ENCODE measurements at regions not wholly inside any gene's neighbourhood (a gene's known extent, or its start where the extent isn't known, plus 50 kb on each side); places are given as distances from the start of the nearest gene placed in this dataset.
"Not testable (repeated sequence)": the region's sequence is repeated elsewhere in the genome, so short reads cannot be mapped to it uniquely, and the experiment has no call there.

- H3F3A ChIP-seq (ENCODE audit: insufficient read depth), result no peaks in the 10 kb centered on the region
- no peaks in the 10 kb centered on the region for H3K9me3 ChIP-seq (ENCODE audit: insufficient read depth, low read length)
- H4K20me1 ChIP-seq (ENCODE audit: low read depth, low read length), result no peaks in the 10 kb centered on the region
- no peaks in the 10 kb centered on the region for H3K79me2 ChIP-seq (ENCODE audit: insufficient read depth, low read length)
- no peaks in the 10 kb centered on the region for H3K27me3 ChIP-seq (ENCODE audit: low read length)
- TF ChIP-seq CTCF (IDR thresholded peaks at IDR 0.05; ENCODE audit: insufficient read depth, low read length, poor library complexity, severe bottlenecking), result no peak
- TF ChIP-seq EZH2phosphoT487 (conservative IDR thresholded peaks at IDR 0.05; ENCODE audit: low read length), result no peak
- H3K36me3 ChIP-seq (ENCODE audit: low read length), result no peaks in the 10 kb centered on the region
- H3K9me2 ChIP-seq (replicated peaks; ENCODE audit: insufficient read depth, low read length), result no peaks in the 10 kb centered on the region
- H3K4me3 ChIP-seq (ENCODE audit: insufficient read depth, low read length, poor library complexity, severe bottlenecking), result no peak overlapping the region
- no peak overlapping the region for H3K27ac ChIP-seq (ENCODE audit: low read depth, low read length)
- no peak overlapping the region for H2AFZ ChIP-seq (ENCODE audit: low read depth, low read length, severe bottlenecking)
- H3K4me2 ChIP-seq (ENCODE audit: low read depth, low read length, poor library complexity, severe bottlenecking), result no peak overlapping the region
- no peak overlapping the region for H3K9ac ChIP-seq (ENCODE audit: low read length)
Observed at GRCh38 chr7:124630395-124630794, 135.2 kb downstream of the GPR37 start.

GRCh38 chr7:124618871-124619270 lies 146.7 kb downstream of the GPR37 start:
- H3K27ac ChIP-seq (ENCODE audit: low read depth, low read length), result no peak overlapping the region
- H4K20me1 ChIP-seq (ENCODE audit: low read depth, low read length), result no peaks in the 10 kb centered on the region
- no peaks in the 10 kb centered on the region for H3K9me2 ChIP-seq (replicated peaks; ENCODE audit: insufficient read depth, low read length)
- H3K9me3 ChIP-seq (ENCODE audit: insufficient read depth, low read length), result no peaks in the 10 kb centered on the region
- H3K4me3 ChIP-seq (ENCODE audit: insufficient read depth, low read length, poor library complexity, severe bottlenecking), result no peak overlapping the region
- H3K79me2 ChIP-seq (ENCODE audit: insufficient read depth, low read length), result no peaks in the 10 kb centered on the region
- H3K9ac ChIP-seq (ENCODE audit: low read length), result no peak overlapping the region
- no peak for TF ChIP-seq EZH2phosphoT487 (conservative IDR thresholded peaks at IDR 0.05; ENCODE audit: low read length)
- TF ChIP-seq CTCF (IDR thresholded peaks at IDR 0.05; ENCODE audit: insufficient read depth, low read length, poor library complexity, severe bottlenecking), result no peak
- H3K4me2 ChIP-seq (ENCODE audit: low read depth, low read length, poor library complexity, severe bottlenecking), result no peak overlapping the region
- no peaks in the 10 kb centered on the region for H3K27me3 ChIP-seq (ENCODE audit: low read length)
- no peaks in the 10 kb centered on the region for H3K36me3 ChIP-seq (ENCODE audit: low read length)
- no peaks in the 10 kb centered on the region for H3F3A ChIP-seq (ENCODE audit: insufficient read depth)
- H2AFZ ChIP-seq (ENCODE audit: low read depth, low read length, severe bottlenecking), result no peak overlapping the region

- not testable (repeated sequence) for H3F3A ChIP-seq (ENCODE audit: insufficient read depth); H3K4me2 ChIP-seq (ENCODE audit: low read depth, low read length, poor library complexity, severe bottlenecking); H2AFZ ChIP-seq (ENCODE audit: low read depth, low read length, severe bottlenecking); H4K20me1 ChIP-seq (ENCODE audit: low read depth, low read length); H3K36me3 ChIP-seq (ENCODE audit: low read length); H3K4me3 ChIP-seq (ENCODE audit: insufficient read depth, low read length, poor library complexity, severe bottlenecking); H3K27ac ChIP-seq (ENCODE audit: low read depth, low read length); H3K9me2 ChIP-seq (replicated peaks; ENCODE audit: insufficient read depth, low read length); H3K79me2 ChIP-seq (ENCODE audit: insufficient read depth, low read length); H3K27me3 ChIP-seq (ENCODE audit: low read length); H3K9me3 ChIP-seq (ENCODE audit: insufficient read depth, low read length); H3K9ac ChIP-seq (ENCODE audit: low read length)
Observed at GRCh38 chr7:124618051-124618450, 147.5 kb downstream of the GPR37 start.

- no peaks in the 10 kb centered on the region for H3K79me2 ChIP-seq (ENCODE audit: insufficient read depth, low read length)
- no peak overlapping the region for H2AFZ ChIP-seq (ENCODE audit: low read depth, low read length, severe bottlenecking)
- no peak overlapping the region for H3K27ac ChIP-seq (ENCODE audit: low read depth, low read length)
- no peaks in the 10 kb centered on the region for H3K36me3 ChIP-seq (ENCODE audit: low read length)
- H3K9me2 ChIP-seq (replicated peaks; ENCODE audit: insufficient read depth, low read length), result no peaks in the 10 kb centered on the region
- H3K4me3 ChIP-seq (ENCODE audit: insufficient read depth, low read length, poor library complexity, severe bottlenecking), result no peak overlapping the region
- TF ChIP-seq EZH2phosphoT487 (conservative IDR thresholded peaks at IDR 0.05; ENCODE audit: low read length), result no peak
- no peak for TF ChIP-seq CTCF (IDR thresholded peaks at IDR 0.05; ENCODE audit: insufficient read depth, low read length, poor library complexity, severe bottlenecking)
- H3F3A ChIP-seq (ENCODE audit: insufficient read depth), result no peaks in the 10 kb centered on the region
- H4K20me1 ChIP-seq (ENCODE audit: low read depth, low read length), result no peaks in the 10 kb centered on the region
- no peak overlapping the region for H3K4me2 ChIP-seq (ENCODE audit: low read depth, low read length, poor library complexity, severe bottlenecking)
- H3K27me3 ChIP-seq (ENCODE audit: low read length), result no peaks in the 10 kb centered on the region
- no peaks in the 10 kb centered on the region for H3K9me3 ChIP-seq (ENCODE audit: insufficient read depth, low read length)
- H3K9ac ChIP-seq (ENCODE audit: low read length), result no peak overlapping the region
Observed at GRCh38 chr7:124603066-124603465, 162.5 kb downstream of the GPR37 start.

All from SU-DHL-6 (cell line).